K562 (cell line): ENCODE measurements at regions not wholly inside any gene's neighbourhood (a gene's known extent, or its start where the extent isn't known, plus 50 kb on each side); places are given as distances from the start of the nearest gene placed in this dataset.

Experiments used
- ATAC-seq: fragments of 200-7000 bp; cut with Tn5 transposase; 3 replicates; pipeline ENCODE4 v1.9.1; 2020; ENCODE audit warnings: moderate library complexity
- BruUV-seq: library from RNA; stranded (reverse); fragments of 400-500 nt; replicated peaks from 2 replicates; lab custom pipeline; 2021; lab: Mats Ljungman, UMichigan
- CTCF ChIA-PET: fragments of 300-600 bp; formaldehyde crosslinking; extraction: SDS; loops from one replicate; lab custom pipeline; 2021; ENCODE audit warnings: low intra/inter-chr PET ratio; lab: Yijun Ruan, JAX
- POLR2A ChIA-PET: fragments of 300-600, 350-650 bp; sonication (Branson Sonifier 250); formaldehyde crosslinking; extraction: SDS; loops from one replicate; lab custom pipeline; 2021; ENCODE audit warnings: antibody characterized with exemption, inconsistent platforms; lab: Yijun Ruan, JAX
- DNase-seq, 4 experiments: peaks; one replicate each; pipeline versions ENCODE4 v3.0.0 to v3.0.0-alpha.2; 2011 to 2018; ENCODE audit warnings: low spot score in 3 of 4, mixed read lengths in 3 of 4; ENCODE audit errors: extremely low read depth in 1 of 4
- FAIRE-seq: peaks from 2 replicates; lab custom pipeline; 2011; peaks lifted over from hg19 to GRCh38; lab: Jason Lieb, UNC
- H2AFZ ChIP-seq: 2 replicates; pipeline ENCODE4 v1.6.0; 2011; ENCODE audit warnings: low read depth, low read length, control low read depth, inconsistent platforms
- H3K27ac ChIP-seq: fragments of 200-600 bp; 3 replicates; pipeline ENCODE4 v1.8.0; 2011; ENCODE audit warnings: low read depth, mild to moderate bottlenecking, control low read depth, inconsistent platforms, low read length, moderate library complexity, mixed read lengths; ENCODE audit errors: extremely low read depth
- H3K27me3 ChIP-seq, 2 experiments: fragments of 300-600 bp in 1 of 2; 2 replicates in 1 of 2; 3 replicates in 1 of 2; pipeline versions ENCODE4 v1.6.0 to v1.8.0; 2011; ENCODE audit warnings: inconsistent platforms in 2 of 2, low read length in 2 of 2, mild to moderate bottlenecking in 1 of 2, mixed read lengths in 1 of 2, moderate library complexity in 1 of 2; ENCODE audit not compliant: control insufficient read depth in 2 of 2, insufficient read depth in 2 of 2
- H3K36me3 ChIP-seq: fragments of 300-600 bp; 3 replicates; pipeline ENCODE4 v1.8.0; 2011; ENCODE audit warnings: mild to moderate bottlenecking, low read length, inconsistent platforms; ENCODE audit not compliant: control insufficient read depth, insufficient read depth
- H3K4me1 ChIP-seq, 2 experiments: fragments of 200-600 bp in 1 of 2; replicated peaks in 1 of 2; 2 replicates in 1 of 2; 3 replicates in 1 of 2; pipeline versions ENCODE4 v1.5.1 to v1.8.0; 2011; ENCODE audit warnings: inconsistent platforms in 2 of 2, low read length in 2 of 2, mild to moderate bottlenecking in 1 of 2, mixed read lengths in 1 of 2, moderate library complexity in 1 of 2; ENCODE audit not compliant: control insufficient read depth in 2 of 2, insufficient read depth in 2 of 2
- H3K4me2 ChIP-seq: 2 replicates; pipeline ENCODE4 v1.6.1; 2011; ENCODE audit warnings: low read length, control low read depth, inconsistent platforms, mixed read lengths; ENCODE audit not compliant: insufficient read depth
- H3K4me3 ChIP-seq: fragments of 200-600 bp; sonication (generic), shearing (Covaris generic); 2 replicates; pipeline ENCODE4 v1.5.1; 2016; ENCODE audit warnings: control low read depth, inconsistent platforms
- H3K79me2 ChIP-seq: fragments of 200-600 bp; 3 replicates; pipeline ENCODE4 v1.8.0; 2011; ENCODE audit warnings: low read length, inconsistent platforms; ENCODE audit not compliant: control insufficient read depth, insufficient read depth
- H3K9ac ChIP-seq, 2 experiments: 2 replicates each; pipeline versions ENCODE4 v1.6.0 to v1.6.1; 2011; ENCODE audit warnings: low read depth in 2 of 2, low read length in 2 of 2, control low read depth in 1 of 2, inconsistent platforms in 1 of 2, mild to moderate bottlenecking in 1 of 2, mixed read lengths in 1 of 2; ENCODE audit not compliant: insufficient read depth in 1 of 2
- H3K9me1 ChIP-seq: one replicate; pipeline ENCODE4 v1.6.0; 2011; ENCODE audit warnings: inconsistent platforms, mild to moderate bottlenecking, low read length, moderate library complexity; ENCODE audit not compliant: control insufficient read depth, insufficient read depth
- H3K9me3 ChIP-seq: replicated peaks from 2 replicates; pipeline ENCODE4 v1.5.1; 2011; ENCODE audit warnings: low read depth, low read length, inconsistent platforms; ENCODE audit not compliant: control insufficient read depth, insufficient read depth
- H4K20me1 ChIP-seq: replicated peaks from 2 replicates; pipeline ENCODE4 v1.6.1; 2011; ENCODE audit warnings: low read length, inconsistent platforms, mixed read lengths; ENCODE audit not compliant: control insufficient read depth, insufficient read depth
- CBX3 ChIP-seq, 2 experiments: IDR thresholded peaks; 1 replicate in 1 of 2; 2 replicates in 1 of 2; pipeline ENCODE4 v1.6.1; 2012; ENCODE audit warnings: inconsistent platforms in 2 of 2, low read length in 2 of 2, borderline replicate concordance in 1 of 2, control low read depth in 1 of 2
- PHB2 ChIP-seq: fragments of 450-650 bp; IDR thresholded peaks from 2 replicates; pipeline ENCODE4 v1.6.1; 2017; ENCODE audit warnings: low read depth
- SPI1 ChIP-seq: IDR thresholded peaks from 2 replicates; pipeline ENCODE4 v1.6.1; 2011; ENCODE audit warnings: low read depth, low read length, control low read depth, borderline replicate concordance
- TRIM24 ChIP-seq, 2 experiments: fragments of 450-650 bp; IDR thresholded peaks; 2 replicates each; pipeline ENCODE4 v1.6.1; 2016
- ZBTB1 ChIP-seq: sonication (generic); formaldehyde crosslinking; IDR thresholded peaks from 2 replicates; pipeline ENCODE4 v1.8.1; 2023; ENCODE audit warnings: missing genetic modification reagents, low read depth, mild to moderate bottlenecking, borderline replicate concordance
- WGBS: fragments of 100-300 bp; shearing (Covaris generic); methylation state at CpG from one replicate; pipeline ENCODE4 v1.1.6; 2016; ENCODE audit warnings: low coverage, mixed read lengths; ENCODE audit not compliant: insufficient coverage; ENCODE audit errors: missing lambda C conversion rate; 5-methylcytosine and 5-hydroxymethylcytosine counted together
- in situ Hi-C: fragments of 300-500 bp; cut with MboI; formaldehyde crosslinking; loops from 4 replicates; pipeline ENCODE4 v1.15.0; 2018; ENCODE audit warnings: inconsistent platforms, mixed read lengths
- intact Hi-C: fragments of 100-400 bp; cut with micrococcal nuclease; formaldehyde crosslinking; loops from 2 replicates; pipeline ENCODE4 v1.14.2; 2022
- TF ChIP-seq, protein P1 (sequence below): sonication (generic); formaldehyde crosslinking; IDR thresholded peaks from 2 replicates; pipeline ENCODE4 v1.8.0; 2023; ENCODE audit warnings: missing genetic modification reagents, mild to moderate bottlenecking, borderline replicate concordance

- intact Hi-C loops, result no loop called here
- no peaks in the 10 kb centered on the region for H3K79me2 ChIP-seq
- peak overlapping the region; percentile 77; the same call in 1 of the 2 replicates for H2AFZ ChIP-seq
- BruUV-seq, result no TSS peak
- ATAC-seq (no peak), DNase-seq (no peak), FAIRE-seq (no peak)
- 61% methylated on average over 4 of the region's 5 CpGs for WGBS
- H3K27ac ChIP-seq, result peak overlapping the region; percentile 61; the same call in 2 of the 3 replicates
- peaks cover 28 to 46% of the 10 kb centered on the region in 2 experiments for H3K4me1 ChIP-seq
- H3K9ac ChIP-seq, result peak overlapping the region in 1 of 2 experiments; percentile 22; a peak in 1 of 4 replicates
- no peaks in the 10 kb centered on the region for H3K9me1 ChIP-seq
- no peaks in the 10 kb centered on the region for H3K9me3 ChIP-seq
- H3K36me3 ChIP-seq, result no peaks in the 10 kb centered on the region
- POLR2A ChIA-PET, result interaction anchor here (0.6 to 0.9 kb wide), 3 partner anchors 20 to 247 kb away, joined by 3 to 4 read pairs (median 3); no protein-coding TSS in a partner anchor
- no peak overlapping the region for H3K4me3 ChIP-seq
- no peaks in the 10 kb centered on the region for H4K20me1 ChIP-seq
- no peak overlapping the region for H3K4me2 ChIP-seq
- CTCF ChIA-PET, result no interaction called here
- TF ChIP-seq TRIM24 (IDR thresholded peaks at IDR 0.05), result no peak
- no peak for TF ChIP-seq PHB2
- TF ChIP-seq, protein P1, sequence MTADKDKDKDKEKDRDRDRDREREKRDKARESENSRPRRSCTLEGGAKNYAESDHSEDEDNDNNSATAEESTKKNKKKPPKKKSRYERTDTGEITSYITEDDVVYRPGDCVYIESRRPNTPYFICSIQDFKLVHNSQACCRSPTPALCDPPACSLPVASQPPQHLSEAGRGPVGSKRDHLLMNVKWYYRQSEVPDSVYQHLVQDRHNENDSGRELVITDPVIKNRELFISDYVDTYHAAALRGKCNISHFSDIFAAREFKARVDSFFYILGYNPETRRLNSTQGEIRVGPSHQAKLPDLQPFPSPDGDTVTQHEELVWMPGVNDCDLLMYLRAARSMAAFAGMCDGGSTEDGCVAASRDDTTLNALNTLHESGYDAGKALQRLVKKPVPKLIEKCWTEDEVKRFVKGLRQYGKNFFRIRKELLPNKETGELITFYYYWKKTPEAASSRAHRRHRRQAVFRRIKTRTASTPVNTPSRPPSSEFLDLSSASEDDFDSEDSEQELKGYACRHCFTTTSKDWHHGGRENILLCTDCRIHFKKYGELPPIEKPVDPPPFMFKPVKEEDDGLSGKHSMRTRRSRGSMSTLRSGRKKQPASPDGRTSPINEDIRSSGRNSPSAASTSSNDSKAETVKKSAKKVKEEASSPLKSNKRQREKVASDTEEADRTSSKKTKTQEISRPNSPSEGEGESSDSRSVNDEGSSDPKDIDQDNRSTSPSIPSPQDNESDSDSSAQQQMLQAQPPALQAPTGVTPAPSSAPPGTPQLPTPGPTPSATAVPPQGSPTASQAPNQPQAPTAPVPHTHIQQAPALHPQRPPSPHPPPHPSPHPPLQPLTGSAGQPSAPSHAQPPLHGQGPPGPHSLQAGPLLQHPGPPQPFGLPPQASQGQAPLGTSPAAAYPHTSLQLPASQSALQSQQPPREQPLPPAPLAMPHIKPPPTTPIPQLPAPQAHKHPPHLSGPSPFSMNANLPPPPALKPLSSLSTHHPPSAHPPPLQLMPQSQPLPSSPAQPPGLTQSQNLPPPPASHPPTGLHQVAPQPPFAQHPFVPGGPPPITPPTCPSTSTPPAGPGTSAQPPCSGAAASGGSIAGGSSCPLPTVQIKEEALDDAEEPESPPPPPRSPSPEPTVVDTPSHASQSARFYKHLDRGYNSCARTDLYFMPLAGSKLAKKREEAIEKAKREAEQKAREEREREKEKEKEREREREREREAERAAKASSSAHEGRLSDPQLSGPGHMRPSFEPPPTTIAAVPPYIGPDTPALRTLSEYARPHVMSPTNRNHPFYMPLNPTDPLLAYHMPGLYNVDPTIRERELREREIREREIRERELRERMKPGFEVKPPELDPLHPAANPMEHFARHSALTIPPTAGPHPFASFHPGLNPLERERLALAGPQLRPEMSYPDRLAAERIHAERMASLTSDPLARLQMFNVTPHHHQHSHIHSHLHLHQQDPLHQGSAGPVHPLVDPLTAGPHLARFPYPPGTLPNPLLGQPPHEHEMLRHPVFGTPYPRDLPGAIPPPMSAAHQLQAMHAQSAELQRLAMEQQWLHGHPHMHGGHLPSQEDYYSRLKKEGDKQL, result no peak
- no peak for TF ChIP-seq CBX3 (IDR thresholded peaks at IDR 0.05; ENCODE audit: borderline replicate concordance in 1 of 2, low read length in 2 of 2)
- TF ChIP-seq ZBTB1 (CRISPR knock-in tag), result no peak
- TF ChIP-seq SPI1, result peak; percentile 48; the same call in 1 of the 2 replicates
- H3K27me3 ChIP-seq, result no peaks in the 10 kb centered on the region
- in situ Hi-C loops, result no loop called here
These were observed 60.6 kb upstream of the GATA2 start for GRCh38 chr3:128553560-128553959.
